Mammary epithelial cell (primary cell): ENCODE measurements at regions not wholly inside any gene's neighbourhood (a gene's known extent, or its start where the extent isn't known, plus 50 kb on each side); places are given as distances from the start of the nearest gene placed in this dataset.

Experiments used
- EZH2 ChIP-seq: IDR thresholded peaks from 2 replicates; pipeline ENCODE4 v1.6.1; 2012; ENCODE audit warnings: low read length, inconsistent platforms, borderline replicate concordance
- TF ChIP-seq, protein P1 (sequence below), 2 donors: IDR thresholded peaks in 1 of 2; conservative IDR thresholded peaks in 1 of 2; 2 replicates each; pipeline ENCODE4 v1.5.1; 2011 to 2012; ENCODE audit warnings: inconsistent platforms in 2 of 2, low read length in 2 of 2, mild to moderate bottlenecking in 2 of 2, control low read depth in 1 of 2, low read depth in 1 of 2; ENCODE audit not compliant: insufficient read depth in 1 of 2; ENCODE audit errors: extremely low read depth in 1 of 2

DNA sequence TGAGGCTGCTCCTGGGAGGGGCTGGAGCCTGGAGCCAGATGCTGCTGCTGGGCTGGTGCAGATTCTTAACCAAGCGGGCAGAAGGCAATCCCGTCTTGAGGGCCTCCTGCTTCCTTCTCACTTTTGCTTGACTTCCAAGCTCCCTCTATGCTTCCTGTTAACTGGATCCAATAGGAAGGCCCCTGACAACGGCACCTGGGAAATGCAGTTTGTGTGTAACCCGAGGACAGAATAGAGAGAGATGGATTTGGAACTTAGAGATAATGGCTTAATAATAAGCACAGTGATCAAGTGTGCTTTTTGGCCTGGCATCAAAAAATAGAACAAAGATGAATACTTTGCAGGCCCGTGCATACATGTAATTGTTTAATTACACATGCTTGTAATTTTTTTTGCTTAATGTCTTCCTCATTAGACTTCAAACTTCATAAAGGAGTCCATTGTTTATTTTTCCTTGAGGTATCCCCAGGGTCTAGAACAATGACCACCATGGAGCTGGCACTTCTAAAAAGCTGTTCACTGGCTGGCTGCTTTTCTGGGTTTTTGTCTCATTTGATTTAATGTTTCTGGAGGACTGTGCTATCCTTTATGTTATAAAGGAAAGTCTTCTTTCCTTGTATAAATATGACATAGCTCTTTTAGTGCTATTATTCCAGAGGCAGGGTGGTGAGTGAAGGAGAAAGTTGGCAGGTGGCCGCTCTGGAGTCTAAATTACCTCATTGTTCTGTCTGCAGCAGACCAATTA is 63.3 kb upstream of the MITF start:
- TF ChIP-seq, protein P1, sequence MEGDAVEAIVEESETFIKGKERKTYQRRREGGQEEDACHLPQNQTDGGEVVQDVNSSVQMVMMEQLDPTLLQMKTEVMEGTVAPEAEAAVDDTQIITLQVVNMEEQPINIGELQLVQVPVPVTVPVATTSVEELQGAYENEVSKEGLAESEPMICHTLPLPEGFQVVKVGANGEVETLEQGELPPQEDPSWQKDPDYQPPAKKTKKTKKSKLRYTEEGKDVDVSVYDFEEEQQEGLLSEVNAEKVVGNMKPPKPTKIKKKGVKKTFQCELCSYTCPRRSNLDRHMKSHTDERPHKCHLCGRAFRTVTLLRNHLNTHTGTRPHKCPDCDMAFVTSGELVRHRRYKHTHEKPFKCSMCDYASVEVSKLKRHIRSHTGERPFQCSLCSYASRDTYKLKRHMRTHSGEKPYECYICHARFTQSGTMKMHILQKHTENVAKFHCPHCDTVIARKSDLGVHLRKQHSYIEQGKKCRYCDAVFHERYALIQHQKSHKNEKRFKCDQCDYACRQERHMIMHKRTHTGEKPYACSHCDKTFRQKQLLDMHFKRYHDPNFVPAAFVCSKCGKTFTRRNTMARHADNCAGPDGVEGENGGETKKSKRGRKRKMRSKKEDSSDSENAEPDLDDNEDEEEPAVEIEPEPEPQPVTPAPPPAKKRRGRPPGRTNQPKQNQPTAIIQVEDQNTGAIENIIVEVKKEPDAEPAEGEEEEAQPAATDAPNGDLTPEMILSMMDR (conservative IDR thresholded peaks at IDR 0.05 in 1 of 2, IDR thresholded peaks at IDR 0.05 in 1 of 2; ENCODE audit: extremely low read depth in 1 of 2, insufficient read depth in 1 of 2, low read depth in 1 of 2, low read length in 2 of 2), result no peak
- no peak for TF ChIP-seq EZH2
